GM23338 (cell line): ENCODE measurements at regions not wholly inside any gene's neighbourhood (a gene's known extent, or its start where the extent isn't known, plus 50 kb on each side); places are given as distances from the start of the nearest gene placed in this dataset.

Experiments
- CREB1 ChIP-seq: fragments of 250-450 bp; sonication (Bioruptor Pico); IDR thresholded peaks from 2 replicates; pipeline ENCODE4 v1.5.0; 2020; ENCODE audit warnings: low read depth, mild to moderate bottlenecking, moderate library complexity
- CTCF ChIP-seq, 2 experiments: fragments of 200-600 bp in 1 of 2; sonication (generic) in 1 of 2; conservative IDR thresholded peaks; 2 replicates each; pipeline versions ENCODE4 v1.5.1 to v1.6.1; 2016 to 2017; ENCODE audit warnings: antibody characterized with exemption in 2 of 2, low read depth in 2 of 2, mild to moderate bottlenecking in 2 of 2, moderate library complexity in 1 of 2
- EZH2 ChIP-seq: fragments of 200-600 bp; sonication (generic); IDR thresholded peaks from one replicate; pipeline ENCODE4 v1.8.0; 2017; ENCODE audit warnings: antibody characterized with exemption, mild to moderate bottlenecking, low read depth; ENCODE audit not compliant: unreplicated experiment
- JUNB ChIP-seq: IDR thresholded peaks from one replicate; pipeline ENCODE4 v1.6.1; 2016; ENCODE audit warnings: antibody characterized with exemption; ENCODE audit not compliant: unreplicated experiment
- POLR2AphosphoS5 ChIP-seq: IDR thresholded peaks from 2 replicates; pipeline ENCODE4 v1.6.1; 2016; ENCODE audit warnings: antibody characterized with exemption, low read depth
- REST ChIP-seq: IDR thresholded peaks from one replicate; pipeline ENCODE4 v1.6.1; 2018; ENCODE audit warnings: antibody characterized with exemption; ENCODE audit not compliant: unreplicated experiment
- ZNF114 ChIP-seq: fragments of 250-450 bp; sonication (Bioruptor Pico); IDR thresholded peaks from 2 replicates; pipeline ENCODE4 v1.5.0; 2020; ENCODE audit warnings: mild to moderate bottlenecking, moderate library complexity

GRCh38 chr20:63058696-63059335 is 52.1 kb upstream of the BHLHE23 start:
- TF ChIP-seq CTCF (conservative IDR thresholded peaks at IDR 0.05; ENCODE audit: low read depth in 2 of 2) (no peak), POLR2AphosphoS5 (no peak), EZH2 (no peak), ZNF114 (CRISPR knock-in tag) (no peak), CREB1 (no peak), REST (no peak), JUNB (no peak)
